K562 (cell line): ENCODE measurements at regions not wholly inside any gene's neighbourhood (a gene's known extent, or its start where the extent isn't known, plus 50 kb on each side); places are given as distances from the start of the nearest gene placed in this dataset.

Experiments used
- ATAC-seq: fragments of 200-7000 bp; cut with Tn5 transposase; 3 replicates; pipeline ENCODE4 v1.9.1; 2020; ENCODE audit warnings: moderate library complexity
- BruUV-seq: library from RNA; stranded (reverse); fragments of 400-500 nt; replicated peaks from 2 replicates; lab custom pipeline; 2021; lab: Mats Ljungman, UMichigan
- CTCF ChIA-PET: fragments of 300-600 bp; formaldehyde crosslinking; extraction: SDS; loops from one replicate; lab custom pipeline; 2021; ENCODE audit warnings: low intra/inter-chr PET ratio; lab: Yijun Ruan, JAX
- POLR2A ChIA-PET: fragments of 300-600, 350-650 bp; sonication (Branson Sonifier 250); formaldehyde crosslinking; extraction: SDS; loops from one replicate; lab custom pipeline; 2021; ENCODE audit warnings: antibody characterized with exemption, inconsistent platforms; lab: Yijun Ruan, JAX
- DNase-seq, 4 experiments: peaks; one replicate each; pipeline versions ENCODE4 v3.0.0 to v3.0.0-alpha.2; 2011 to 2018; ENCODE audit warnings: low spot score in 3 of 4, mixed read lengths in 3 of 4; ENCODE audit errors: extremely low read depth in 1 of 4
- FAIRE-seq: peaks from 2 replicates; lab custom pipeline; 2011; peaks lifted over from hg19 to GRCh38; lab: Jason Lieb, UNC
- H2AFZ ChIP-seq: 2 replicates; pipeline ENCODE4 v1.6.0; 2011; ENCODE audit warnings: low read depth, low read length, control low read depth, inconsistent platforms
- H3K27ac ChIP-seq: fragments of 200-600 bp; 3 replicates; pipeline ENCODE4 v1.8.0; 2011; ENCODE audit warnings: low read depth, mild to moderate bottlenecking, control low read depth, inconsistent platforms, low read length, moderate library complexity, mixed read lengths; ENCODE audit errors: extremely low read depth
- H3K27me3 ChIP-seq, 2 experiments: fragments of 300-600 bp in 1 of 2; 2 replicates in 1 of 2; 3 replicates in 1 of 2; pipeline versions ENCODE4 v1.6.0 to v1.8.0; 2011; ENCODE audit warnings: inconsistent platforms in 2 of 2, low read length in 2 of 2, mild to moderate bottlenecking in 1 of 2, mixed read lengths in 1 of 2, moderate library complexity in 1 of 2; ENCODE audit not compliant: control insufficient read depth in 2 of 2, insufficient read depth in 2 of 2
- H3K36me3 ChIP-seq: fragments of 300-600 bp; 3 replicates; pipeline ENCODE4 v1.8.0; 2011; ENCODE audit warnings: mild to moderate bottlenecking, low read length, inconsistent platforms; ENCODE audit not compliant: control insufficient read depth, insufficient read depth
- H3K4me1 ChIP-seq, 2 experiments: fragments of 200-600 bp in 1 of 2; replicated peaks in 1 of 2; 2 replicates in 1 of 2; 3 replicates in 1 of 2; pipeline versions ENCODE4 v1.5.1 to v1.8.0; 2011; ENCODE audit warnings: inconsistent platforms in 2 of 2, low read length in 2 of 2, mild to moderate bottlenecking in 1 of 2, mixed read lengths in 1 of 2, moderate library complexity in 1 of 2; ENCODE audit not compliant: control insufficient read depth in 2 of 2, insufficient read depth in 2 of 2
- H3K4me2 ChIP-seq: 2 replicates; pipeline ENCODE4 v1.6.1; 2011; ENCODE audit warnings: low read length, control low read depth, inconsistent platforms, mixed read lengths; ENCODE audit not compliant: insufficient read depth
- H3K4me3 ChIP-seq: fragments of 200-600 bp; sonication (generic), shearing (Covaris generic); 2 replicates; pipeline ENCODE4 v1.5.1; 2016; ENCODE audit warnings: control low read depth, inconsistent platforms
- H3K79me2 ChIP-seq: fragments of 200-600 bp; 3 replicates; pipeline ENCODE4 v1.8.0; 2011; ENCODE audit warnings: low read length, inconsistent platforms; ENCODE audit not compliant: control insufficient read depth, insufficient read depth
- H3K9ac ChIP-seq, 2 experiments: 2 replicates each; pipeline versions ENCODE4 v1.6.0 to v1.6.1; 2011; ENCODE audit warnings: low read depth in 2 of 2, low read length in 2 of 2, control low read depth in 1 of 2, inconsistent platforms in 1 of 2, mild to moderate bottlenecking in 1 of 2, mixed read lengths in 1 of 2; ENCODE audit not compliant: insufficient read depth in 1 of 2
- H3K9me1 ChIP-seq: one replicate; pipeline ENCODE4 v1.6.0; 2011; ENCODE audit warnings: inconsistent platforms, mild to moderate bottlenecking, low read length, moderate library complexity; ENCODE audit not compliant: control insufficient read depth, insufficient read depth
- H3K9me3 ChIP-seq: replicated peaks from 2 replicates; pipeline ENCODE4 v1.5.1; 2011; ENCODE audit warnings: low read depth, low read length, inconsistent platforms; ENCODE audit not compliant: control insufficient read depth, insufficient read depth
- H4K20me1 ChIP-seq: replicated peaks from 2 replicates; pipeline ENCODE4 v1.6.1; 2011; ENCODE audit warnings: low read length, inconsistent platforms, mixed read lengths; ENCODE audit not compliant: control insufficient read depth, insufficient read depth
- BCL6 ChIP-seq: fragments of 250-450 bp; sonication (Bioruptor Pico); IDR thresholded peaks from 2 replicates; pipeline ENCODE4 v1.4.0; 2020
- C11orf30 ChIP-seq: fragments of 450-650 bp; IDR thresholded peaks from 2 replicates; pipeline ENCODE4 v1.6.1; 2016; ENCODE audit warnings: low read depth, mild to moderate bottlenecking
- FOXP1 ChIP-seq: sonication (generic); formaldehyde crosslinking; IDR thresholded peaks from 2 replicates; pipeline ENCODE4 v1.8.0; 2022; ENCODE audit warnings: mild to moderate bottlenecking, missing genetic modification reagents
- FUS ChIP-seq: fragments of 200-400 bp; formaldehyde crosslinking; optimal IDR thresholded peaks from 2 replicates; pipeline ENCODE3; 2017; ENCODE audit warnings: low read depth, low read length
- HMG20B ChIP-seq: fragments of 250-450 bp; sonication (Bioruptor Pico); IDR thresholded peaks from 2 replicates; pipeline ENCODE4 v1.5.0; 2021; ENCODE audit warnings: mild to moderate bottlenecking
- MAFG ChIP-seq: fragments of 450-650 bp; conservative IDR thresholded peaks from 2 replicates; pipeline ENCODE4 v1.6.1; 2016; ENCODE audit warnings: missing genetic modification characterization, missing compliant biosample characterization
- NFE2 ChIP-seq: IDR thresholded peaks from 2 replicates; pipeline ENCODE4 v1.6.1; 2014; ENCODE audit warnings: antibody characterized with exemption, low read depth
- NKRF ChIP-seq: fragments of 450-650 bp; IDR thresholded peaks from 2 replicates; pipeline ENCODE4 v1.6.1; 2016; ENCODE audit warnings: borderline replicate concordance
- NR2C1 ChIP-seq, 2 experiments: fragments of 450-650 bp; IDR thresholded peaks; 2 replicates each; pipeline ENCODE4 v1.6.1; 2017; ENCODE audit warnings: mild to moderate bottlenecking in 2 of 2, antibody characterized with exemption in 1 of 2, inconsistent platforms in 1 of 2, missing compliant biosample characterization in 1 of 2, missing genetic modification characterization in 1 of 2
- SAP30 ChIP-seq: fragments of 200-600 bp; sonication (generic); IDR thresholded peaks from 2 replicates; pipeline ENCODE4 v1.6.1; 2012; ENCODE audit warnings: borderline replicate concordance, low read depth, mild to moderate bottlenecking, moderate library complexity, low read length, control low read depth, inconsistent platforms; ENCODE audit not compliant: insufficient read depth, poor library complexity, severe bottlenecking
- SP1 ChIP-seq: sonication (generic); formaldehyde crosslinking; IDR thresholded peaks from 2 replicates; pipeline ENCODE4 v1.8.1; 2022; ENCODE audit warnings: mild to moderate bottlenecking, missing genetic modification reagents
- THAP12 ChIP-seq: fragments of 250-450 bp; sonication (Bioruptor Pico); IDR thresholded peaks from 2 replicates; pipeline ENCODE4 v1.9.0; 2021; ENCODE audit warnings: mild to moderate bottlenecking, inconsistent platforms
- ZBTB26 ChIP-seq: fragments of 450-650 bp; formaldehyde crosslinking; IDR thresholded peaks from 2 replicates; pipeline ENCODE4 v1.4.0; 2022; ENCODE audit warnings: missing genetic modification characterization
- ZNF146 ChIP-seq: IDR thresholded peaks from one replicate; pipeline ENCODE4 v1.6.1; 2018; ENCODE audit warnings: missing compliant biosample characterization; ENCODE audit not compliant: unreplicated experiment
- ZNF24 ChIP-seq: fragments of 450-650 bp; IDR thresholded peaks from 2 replicates; pipeline ENCODE4 v1.6.1; 2016
- WGBS: fragments of 100-300 bp; shearing (Covaris generic); methylation state at CpG from one replicate; pipeline ENCODE4 v1.1.6; 2016; ENCODE audit warnings: low coverage, mixed read lengths; ENCODE audit not compliant: insufficient coverage; ENCODE audit errors: missing lambda C conversion rate; 5-methylcytosine and 5-hydroxymethylcytosine counted together
- in situ Hi-C: fragments of 300-500 bp; cut with MboI; formaldehyde crosslinking; loops from 4 replicates; pipeline ENCODE4 v1.15.0; 2018; ENCODE audit warnings: inconsistent platforms, mixed read lengths
- intact Hi-C: fragments of 100-400 bp; cut with micrococcal nuclease; formaldehyde crosslinking; loops from 2 replicates; pipeline ENCODE4 v1.14.2; 2022

- in situ Hi-C loops (no loop called here), intact Hi-C loops (no loop called here)
- no peak for FAIRE-seq
- POLR2A ChIA-PET: no interaction called here
- H3K4me2 ChIP-seq: no peak overlapping the region
- no peaks in the 10 kb centered on the region for H3K9me1 ChIP-seq
- CTCF ChIA-PET: no interaction called here
- H3K4me1 ChIP-seq: no peaks in the 10 kb centered on the region
- H4K20me1 ChIP-seq: no peaks in the 10 kb centered on the region
- BruUV-seq: no TSS peak
- H3K79me2 ChIP-seq: no peaks in the 10 kb centered on the region
- TF ChIP-seq NR2C1 (IDR thresholded peaks at IDR 0.05) (no peak), NR2C1 (tag; IDR thresholded peaks at IDR 0.05) (no peak), ZBTB26 (CRISPR knock-in tag) (no peak), SP1 (CRISPR knock-in tag) (no peak), NKRF (no peak), ZNF24 (no peak), C11orf30 (peak; percentile 22; the same call in 1 of the 2 replicates), BCL6 (CRISPR knock-in tag) (no peak), ZNF146 (CRISPR knock-in tag) (no peak), MAFG (tag) (0 out of 2 replicates have a peak, but pooled peaks have one; percentile 6), FOXP1 (no peak), SAP30 (no peak), NFE2 (no peak), FUS (no peak), HMG20B (no peak), THAP12 (no peak)
- TF ChIP-seq, all 486 proteins: peak for 2
- Histone ChIP-seq H2AFZ (no peak overlapping the region), H3K9ac (no peak overlapping the region), H3K36me3 (no peaks in the 10 kb centered on the region), H3K27me3 (no peaks in the 10 kb centered on the region), H3K4me3 (no peak overlapping the region), H3K27ac (no peak overlapping the region), H3K9me3 (no peaks in the 10 kb centered on the region)
- no peak for DNase-seq
- 4% methylated on average over 3 of the region's 3 CpGs for WGBS
- no peak for ATAC-seq
These were observed 498.7 kb downstream of the CCER1 start for GRCh38 chr12:90456248-90456647.
